ENCODE measurements at regions not wholly inside any gene's neighbourhood (a gene's known extent, or its start where the extent isn't known, plus 50 kb on each side); places are given as distances from the start of the nearest gene placed in this dataset.
A peak's percentile ranks its signal among the peaks of the same experiment; 100 is the strongest.

- Histone ChIP-seq H3K27me3 (no peaks in the 10 kb centered on the region), H3K27ac (peak overlapping the region; percentile 79 to 93 (median 81)), H3K4me3 (no peak overlapping the region), H3K4me1 (peaks cover 0 to 19% (median 7%) of the 10 kb centered on the region in 4 donors), H3K36me3 (no peaks in the 10 kb centered on the region), H3K9me3 (no peaks in the 10 kb centered on the region)
- ATAC-seq, result peak; percentile 80 to 90 (median 87)
- DNase-seq, result peak; percentile 48 to 77 (median 55)
- TF ChIP-seq POLR2A (IDR thresholded peaks at IDR 0.05) (peak; percentile 47), CTCF (IDR thresholded peaks at IDR 0.05) (no peak)
- 37% methylated on average over 4 of the region's 4 CpGs for WGBS (ENCODE audit: insufficient coverage, low coverage, low lambda C conversion rate, missing lambda C conversion rate)
- intact Hi-C loops (cut with DNase I), result loop anchor here in 1 of 2 donors (10.0 kb wide), 1 partner anchor 141 kb away; the partner anchor contains the start of gene TNFAIP3
These were observed 143.6 kb upstream of the TNFAIP3 start for GRCh38 chr6:137723273-137724017.

- WGBS (ENCODE audit: insufficient coverage, low coverage, low lambda C conversion rate, missing lambda C conversion rate), result 34% methylated on average over 2 of the region's 3 CpGs
- peak overlapping the region; percentile 79 to 93 (median 81) for H3K27ac ChIP-seq
These were observed 143.0 kb upstream of the TNFAIP3 start for GRCh38 chr6:137724018-137724403.

GRCh38 chr6:137724495-137725211, 142.4 kb upstream of the TNFAIP3 start:
- Histone ChIP-seq H3K9me3 (no peaks in the 10 kb centered on the region), H3K4me3 (no peak overlapping the region), H3K27ac (peak overlapping the region in 2 of 3 donors; percentile 81 to 93), H3K36me3 (no peaks in the 10 kb centered on the region), H3K4me1 (peaks cover 0 to 19% (median 7%) of the 10 kb centered on the region in 4 donors), H3K27me3 (no peaks in the 10 kb centered on the region)
- intact Hi-C loops (cut with DNase I), result loop anchor here in 1 of 2 donors (10.0 kb wide), 1 partner anchor 140 kb away; the partner anchor contains the start of gene TNFAIP3
- 63% methylated on average over 8 of the region's 10 CpGs for WGBS (ENCODE audit: insufficient coverage, low coverage, low lambda C conversion rate, missing lambda C conversion rate)
- ATAC-seq (peak in 3 of 4 donors; percentile 5 to 26 (median 15)), DNase-seq (peak; percentile 50 to 65 (median 59))
- TF ChIP-seq CTCF (IDR thresholded peaks at IDR 0.05) (no peak), POLR2A (IDR thresholded peaks at IDR 0.05) (no peak)

More at GRCh38 chr6:137724018-137724403, 143.0 kb upstream of the TNFAIP3 start:
- intact Hi-C loops (cut with DNase I), result loop anchor here in 1 of 2 donors (10.0 kb wide), 1 partner anchor 141 kb away; the partner anchor contains the start of gene TNFAIP3
- peak; percentile 61 to 78 (median 64) for DNase-seq
- ATAC-seq, result peak; percentile 63 to 85 (median 81)
- no peaks in the 10 kb centered on the region for H3K9me3 ChIP-seq
- no peaks in the 10 kb centered on the region for H3K27me3 ChIP-seq
- H3K4me3 ChIP-seq, result no peak overlapping the region
- TF ChIP-seq CTCF (IDR thresholded peaks at IDR 0.05) (no peak), POLR2A (IDR thresholded peaks at IDR 0.05) (no peak)
- no peaks in the 10 kb centered on the region for H3K36me3 ChIP-seq
- peaks cover 0 to 19% (median 7%) of the 10 kb centered on the region in 4 donors for H3K4me1 ChIP-seq

- intact Hi-C loops (cut with DNase I), result loop anchor here in 1 of 2 donors (10.0 kb wide), 1 partner anchor 139 kb away; the partner anchor contains the start of gene TNFAIP3
- ATAC-seq (no peak), DNase-seq (no peak)
- no peaks in the 10 kb centered on the region for H3K36me3 ChIP-seq
- no peak overlapping the region for H3K4me3 ChIP-seq
- TF ChIP-seq CTCF (IDR thresholded peaks at IDR 0.05) (no peak), POLR2A (IDR thresholded peaks at IDR 0.05) (no peak)
- H3K27ac ChIP-seq, result no peak overlapping the region
- H3K27me3 ChIP-seq, result no peaks in the 10 kb centered on the region
- peaks cover 0 to 19% (median 7%) of the 10 kb centered on the region in 4 donors for H3K4me1 ChIP-seq
- WGBS (ENCODE audit: insufficient coverage, low coverage, low lambda C conversion rate, missing lambda C conversion rate), result 92% methylated on average over 2 of the region's 2 CpGs
- H3K9me3 ChIP-seq, result no peaks in the 10 kb centered on the region
These were observed 141.1 kb upstream of the TNFAIP3 start for GRCh38 chr6:137725949-137726348.

All from right lobe of liver (tissue), 6 donors.